GM18951 (cell line): ENCODE measurements at regions not wholly inside any gene's neighbourhood (a gene's known extent, or its start where the extent isn't known, plus 50 kb on each side); places are given as distances from the start of the nearest gene placed in this dataset.
"Not testable (repeated sequence)": the region's sequence is repeated elsewhere in the genome, so short reads cannot be mapped to it uniquely, and the experiment has no call there.

Source experiments
- POLR2A ChIP-seq: IDR thresholded peaks from 4 replicates; pipeline ENCODE4 v1.6.1; 2011; ENCODE audit warnings: mild to moderate bottlenecking; ENCODE audit not compliant: insufficient read length, insufficient read depth; ENCODE audit errors: extremely low read depth
- in situ Hi-C: fragments of 300-500 bp; cut with MboI; formaldehyde crosslinking; loops from one replicate; pipeline ENCODE4 v1.12.0; 2022; ENCODE audit warnings: low sequenced_read_pairs, mixed read lengths, inconsistent platforms; ENCODE audit not compliant: unreplicated experiment

DNA sequence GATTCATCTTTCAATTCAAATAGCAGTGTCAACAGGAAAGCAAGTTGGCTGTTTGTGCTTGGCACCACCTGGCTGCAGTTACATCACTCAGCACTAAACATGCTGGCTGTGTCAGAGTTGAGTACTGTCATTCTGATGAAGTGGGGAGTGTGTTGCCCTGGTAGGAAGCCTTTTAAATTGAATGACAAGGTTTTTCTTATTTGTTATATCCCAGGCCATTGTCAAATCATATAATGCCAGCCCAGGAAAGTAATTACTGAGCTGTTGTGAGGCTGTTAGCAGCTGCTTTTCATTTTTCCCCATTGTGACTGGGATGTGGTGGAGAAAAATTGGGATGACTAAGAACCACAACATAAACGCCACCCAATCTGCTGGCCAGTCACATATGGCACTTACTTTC is 106.5 kb upstream of the PRKD1 start:
- TF ChIP-seq POLR2A: no peak
- in situ Hi-C loops: no loop called here

DNA sequence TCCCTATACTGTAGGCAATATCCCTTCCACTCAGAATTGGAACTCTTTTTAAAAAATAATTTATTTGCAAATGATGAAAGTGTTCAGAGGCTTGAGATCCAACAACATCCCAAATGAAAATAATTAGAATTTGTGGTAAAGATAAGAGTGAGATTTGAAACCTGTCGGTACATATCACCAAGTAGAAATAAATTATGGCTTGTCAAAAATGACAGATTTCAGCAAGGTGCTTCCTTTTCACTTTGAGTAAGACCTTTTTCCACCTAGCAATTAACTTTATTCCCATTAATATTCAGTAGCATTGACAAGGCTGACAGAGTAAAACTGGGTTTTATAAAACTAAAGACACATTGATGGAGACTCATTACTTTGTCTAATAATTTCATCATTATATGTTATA is 107.7 kb upstream of the PRKD1 start:
- TF ChIP-seq POLR2A: no peak
- in situ Hi-C loops: no loop called here

DNA sequence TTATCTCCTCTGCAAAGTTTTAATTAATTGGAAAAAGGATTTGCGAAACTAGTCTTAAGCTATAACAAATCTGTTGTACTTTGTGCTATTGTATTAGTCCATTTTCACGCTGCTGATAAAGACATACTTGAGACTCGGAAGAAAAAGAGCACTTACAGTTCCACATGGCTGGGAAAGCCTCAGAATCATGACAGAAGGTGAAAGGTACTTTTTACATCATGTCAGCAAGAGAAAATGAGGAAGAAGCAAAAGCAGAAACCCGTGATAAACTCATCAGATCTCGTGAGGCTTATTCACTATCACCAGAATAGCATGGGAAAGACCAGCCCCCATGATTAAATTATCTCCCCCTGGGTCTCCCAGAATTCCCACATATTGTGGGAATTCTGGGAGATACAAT is 118.1 kb upstream of the PRKD1 start:
- in situ Hi-C loops: no loop called here

DNA sequence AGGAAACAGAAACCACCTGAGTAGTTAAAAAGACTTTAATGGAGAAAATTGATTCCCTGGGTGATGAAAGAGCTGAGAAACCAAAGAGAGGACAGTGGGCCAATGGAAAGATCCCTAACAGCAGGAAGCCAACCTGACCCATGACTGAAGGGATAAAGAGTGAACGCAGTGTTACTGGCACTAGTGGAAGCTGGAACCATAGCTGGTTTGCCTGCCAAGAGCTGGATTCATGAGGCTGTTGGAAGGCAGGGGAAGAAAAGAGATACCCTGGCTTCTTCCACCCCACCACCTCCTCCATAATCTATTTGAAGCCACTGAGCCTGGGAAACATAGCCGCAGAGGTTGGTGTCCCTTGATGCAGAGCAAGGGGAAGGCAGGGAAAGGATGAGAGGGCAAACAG is 125.5 kb upstream of the PRKD1 start:
- no peak for TF ChIP-seq POLR2A
- in situ Hi-C loops: no loop called here

More for the DNA sequence above, 118.1 kb upstream of the PRKD1 start:
- no peak for TF ChIP-seq POLR2A

DNA sequence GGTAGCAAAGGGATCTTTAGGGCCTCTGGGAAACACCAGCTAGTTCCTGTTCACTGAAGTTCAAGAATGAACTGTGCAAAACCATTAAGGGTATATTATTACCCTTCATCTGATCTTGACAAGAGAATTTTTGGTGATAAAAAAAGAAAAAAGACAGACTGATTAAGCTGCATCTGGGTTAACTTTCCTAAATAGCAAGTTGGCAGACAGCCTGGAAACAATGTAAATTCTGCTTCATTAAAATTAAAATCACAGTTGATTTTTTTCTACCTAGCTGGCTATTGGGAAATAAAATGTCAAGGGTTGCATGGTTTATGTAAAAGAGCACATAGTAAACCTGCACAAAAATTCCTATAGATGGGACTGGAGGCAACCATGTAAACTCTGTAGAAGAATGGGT is 126.6 kb upstream of the PRKD1 start:
- no peak for TF ChIP-seq POLR2A
- in situ Hi-C loops: no loop called here

DNA sequence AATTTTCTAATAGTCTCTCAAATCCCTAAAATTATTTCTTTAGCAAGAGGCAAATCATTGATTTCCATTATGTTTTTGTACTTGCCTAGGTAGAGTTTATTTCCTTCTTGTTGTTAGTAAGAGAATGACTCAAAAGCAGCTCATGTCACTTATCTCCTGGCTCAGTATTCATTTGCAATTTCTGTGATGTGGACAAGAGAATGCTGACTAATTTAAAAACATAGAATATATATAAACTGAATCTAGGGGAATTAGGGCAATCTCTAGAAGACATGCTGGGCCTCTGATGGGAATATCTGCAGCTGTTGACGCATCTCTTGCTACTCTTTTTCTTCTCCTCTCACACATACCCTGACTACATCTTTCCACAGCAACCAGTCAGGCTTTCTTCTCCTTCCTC is 130.8 kb upstream of the PRKD1 start:
- TF ChIP-seq POLR2A: no peak
- in situ Hi-C loops: no loop called here

DNA sequence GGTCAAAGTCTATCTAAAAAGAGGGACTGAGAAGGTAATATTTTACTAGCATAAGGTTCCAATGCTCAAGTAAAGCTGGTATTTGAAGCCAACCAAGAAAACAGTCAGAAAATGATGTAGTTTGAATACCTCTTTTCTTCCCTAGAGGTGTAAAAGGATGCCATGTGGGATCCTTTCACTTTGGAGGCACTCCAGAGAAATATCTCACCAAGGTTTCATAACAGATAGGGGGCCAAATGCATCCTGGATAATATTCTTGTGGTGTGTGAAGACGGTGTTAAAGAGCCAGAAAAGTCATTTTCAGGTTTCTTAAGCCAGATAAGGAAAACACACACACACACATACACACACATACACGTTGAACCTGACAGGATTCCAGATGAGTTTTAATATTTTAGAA is 136.1 kb upstream of the PRKD1 start:
- no peak for TF ChIP-seq POLR2A
- in situ Hi-C loops: no loop called here

DNA sequence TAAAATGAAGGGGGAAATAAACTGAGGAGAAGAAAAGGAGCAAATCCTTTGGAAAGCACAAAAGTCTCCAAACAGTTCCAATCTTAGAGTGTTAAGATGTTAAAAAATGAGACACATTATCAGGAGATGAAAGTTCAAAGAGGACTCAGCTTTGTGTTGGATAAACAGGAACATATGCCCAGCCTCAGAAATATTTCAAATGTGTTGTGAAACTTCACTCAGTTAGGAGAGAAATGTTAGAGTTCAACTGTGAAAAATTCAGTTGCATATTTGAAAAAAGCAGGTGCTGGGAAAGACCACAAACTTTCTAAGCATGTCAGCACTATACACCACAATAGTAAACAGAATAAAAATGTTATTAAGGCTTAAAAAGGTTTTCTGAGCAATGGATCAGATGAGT is 136.8 kb upstream of the PRKD1 start:
- TF ChIP-seq POLR2A: no peak
- in situ Hi-C loops: no loop called here

DNA sequence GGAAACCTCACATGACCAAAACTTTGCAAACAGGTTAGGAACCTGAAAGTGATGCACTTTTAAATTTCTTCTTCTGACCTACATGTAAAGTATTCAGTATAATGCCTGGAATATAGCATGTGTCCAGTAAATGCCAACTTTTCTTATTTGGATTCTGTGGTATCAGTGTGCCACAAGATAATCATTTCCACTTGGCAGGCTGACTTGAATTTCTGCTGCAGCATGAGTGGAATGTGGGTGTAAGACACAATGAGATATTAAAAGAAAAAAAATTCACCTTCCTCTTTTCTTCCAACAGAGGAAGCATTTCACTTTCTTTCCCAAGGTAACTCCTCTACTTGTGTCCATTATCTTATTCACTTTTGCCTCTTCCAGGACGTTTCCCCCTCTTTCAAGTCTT is 141.9 kb upstream of the PRKD1 start:
- no peak for TF ChIP-seq POLR2A
- in situ Hi-C loops: no loop called here

DNA sequence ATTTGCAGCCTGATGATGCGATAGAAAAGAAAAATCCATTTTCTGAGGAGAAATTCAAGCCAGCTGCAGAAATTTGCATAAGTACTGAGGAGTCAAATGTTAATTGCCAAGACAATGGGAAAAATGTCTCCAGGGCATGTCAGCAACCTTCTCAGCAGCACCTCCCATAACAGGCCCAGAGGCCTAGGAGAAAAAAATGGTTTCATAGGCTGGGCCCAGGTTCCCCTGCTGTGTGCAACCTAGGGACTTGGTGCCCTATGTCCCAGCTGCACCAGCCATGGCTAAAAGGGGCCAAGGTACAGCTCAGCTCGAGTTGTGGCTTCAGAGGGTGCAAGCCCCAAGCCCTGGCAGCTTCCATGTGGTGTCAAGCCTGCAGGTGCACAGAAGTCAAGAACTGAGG is 144.8 kb upstream of the PRKD1 start:
- in situ Hi-C loops: not testable (repeated sequence)

DNA sequence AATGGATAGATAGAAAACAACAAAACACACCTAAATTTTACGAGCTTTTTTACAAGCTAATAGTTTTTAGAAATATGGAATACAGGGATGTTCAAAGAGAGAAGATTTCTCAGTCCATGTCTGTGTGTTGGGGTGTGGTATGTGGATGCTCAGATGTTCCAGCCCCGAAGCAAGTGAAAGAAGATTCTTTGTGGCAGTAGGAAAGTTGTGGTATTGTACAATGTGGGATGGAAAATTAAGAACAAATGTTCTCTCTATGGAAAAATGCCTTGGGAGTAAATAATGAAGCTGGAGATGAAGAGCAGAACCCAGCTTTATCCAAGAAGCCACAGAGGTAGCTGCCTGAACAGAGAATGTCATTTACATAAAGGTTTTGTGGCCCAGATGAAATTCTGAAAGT is 150.3 kb upstream of the PRKD1 start:
- in situ Hi-C loops: no loop called here
- TF ChIP-seq POLR2A: no peak

DNA sequence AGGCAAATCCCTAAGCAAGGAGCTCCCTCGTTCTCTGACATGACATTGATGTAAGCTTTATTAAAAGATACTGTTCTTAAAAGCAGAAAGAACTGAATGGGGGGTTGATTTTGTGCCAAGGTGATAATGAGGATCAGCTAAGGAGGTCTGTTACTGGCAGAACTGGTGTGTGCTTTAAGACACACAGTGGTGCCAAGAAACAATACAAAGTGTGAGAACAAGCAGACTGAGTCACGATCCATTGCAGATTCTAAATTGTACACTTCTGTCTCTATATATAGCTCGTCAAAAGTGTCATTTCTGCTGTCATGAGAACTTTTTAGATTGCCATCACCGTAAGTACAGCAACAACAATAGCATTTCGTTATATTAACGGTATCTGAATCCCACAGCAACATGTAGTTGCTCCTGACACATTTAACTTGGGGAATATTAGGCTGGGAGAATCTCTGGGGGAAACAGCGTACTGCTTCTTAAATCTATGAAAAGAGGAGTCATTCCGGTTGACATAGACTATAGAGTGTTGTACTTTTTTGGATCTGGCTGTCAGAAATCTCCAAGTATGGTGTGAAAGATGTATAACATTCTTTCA is 151.3 kb upstream of the PRKD1 start:
- no peak for TF ChIP-seq POLR2A
- in situ Hi-C loops: no loop called here

DNA sequence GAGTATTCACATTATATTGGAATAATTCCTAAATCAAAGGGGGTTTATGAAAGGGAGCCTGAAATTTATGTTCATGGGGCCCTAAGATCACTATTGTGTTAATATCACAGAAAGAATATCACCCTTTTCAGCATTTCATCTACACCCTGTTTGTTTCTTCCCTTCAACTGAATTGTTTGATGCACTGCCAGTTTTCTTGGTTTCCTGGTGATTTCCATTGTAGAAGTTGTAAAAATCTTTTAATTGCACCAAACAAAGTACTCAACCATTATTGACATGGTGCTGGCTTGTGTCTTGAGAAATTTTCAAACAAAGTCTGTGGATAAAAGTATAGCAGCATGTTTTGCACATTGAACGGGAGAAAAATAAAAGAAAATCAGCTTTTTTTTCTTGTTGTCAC is 154.8 kb upstream of the PRKD1 start:
- in situ Hi-C loops: no loop called here
- no peak for TF ChIP-seq POLR2A

DNA sequence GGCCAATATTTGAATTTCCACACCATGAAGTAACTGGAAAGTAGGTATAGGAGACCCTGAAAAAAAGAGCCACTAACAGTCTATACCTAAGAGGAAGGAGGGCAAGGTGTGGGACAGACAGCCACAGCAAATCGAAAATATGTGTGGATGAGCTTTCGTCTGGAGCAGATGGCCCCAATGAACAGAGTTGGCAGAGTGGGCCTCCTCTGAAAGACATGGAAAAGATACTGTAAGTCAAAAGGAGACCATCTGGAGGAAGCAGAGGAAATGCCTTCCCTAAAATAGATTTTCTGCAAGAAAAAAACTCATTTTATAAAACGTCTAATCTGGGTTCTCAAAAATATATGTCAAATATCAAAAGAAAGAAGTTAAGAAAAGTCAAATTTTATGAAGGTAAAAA is 157.2 kb upstream of the PRKD1 start:
- in situ Hi-C loops: no loop called here
- no peak for TF ChIP-seq POLR2A

DNA sequence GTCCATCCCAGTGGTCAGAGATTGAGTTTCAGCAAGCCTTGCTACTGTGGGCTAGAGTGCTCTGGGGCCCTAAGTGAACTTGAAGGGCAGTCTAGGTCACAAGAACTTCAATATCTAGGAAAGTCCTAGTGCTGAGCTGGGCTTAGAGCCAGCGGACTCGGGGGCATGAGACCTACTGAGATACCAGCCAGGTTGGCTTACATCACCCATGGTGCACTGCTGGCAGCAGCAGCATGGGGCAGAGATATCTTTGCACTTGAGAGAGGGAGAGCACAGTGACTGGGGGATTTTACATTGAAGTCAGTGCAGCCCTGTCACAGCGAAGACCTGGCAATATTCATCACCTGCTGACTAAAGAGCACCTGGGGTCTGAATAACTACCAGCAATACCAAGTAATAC is 158.3 kb upstream of the PRKD1 start:
- TF ChIP-seq POLR2A: no peak
- in situ Hi-C loops: no loop called here
